Peyer's patch (tissue), 4 donors: ENCODE measurements at regions not wholly inside any gene's neighbourhood (a gene's known extent, or its start where the extent isn't known, plus 50 kb on each side); places are given as distances from the start of the nearest gene placed in this dataset.

Experiments
- DNase-seq, 3 donors: peaks; one replicate each; pipeline ENCODE4 v3.0.0-alpha.2; 2017 to 2019
- H3K27ac ChIP-seq, 4 donors: fragments of 200-600 bp; sonication (generic); one replicate each; pipeline ENCODE4 v1.5.1; 2016 to 2019
- H3K27me3 ChIP-seq, 2 donors: fragments of 200-600 bp; sonication (generic); one replicate each; pipeline ENCODE4 v1.5.1; 2019
- H3K36me3 ChIP-seq, 3 donors: fragments of 200-600 bp; sonication (generic); one replicate each; pipeline ENCODE4 v1.5.1; 2016 to 2019
- H3K4me1 ChIP-seq, 4 donors: fragments of 200-600 bp; sonication (generic); one replicate each; pipeline ENCODE4 v1.5.1; 2016 to 2019
- H3K4me3 ChIP-seq, 4 donors: fragments of 200-600 bp; sonication (generic); 1 replicate in 3 of 4; 2 replicates in 1 of 4; pipeline ENCODE4 v1.5.1; 2016 to 2019; ENCODE audit warnings: mild to moderate bottlenecking in 1 of 4
- H3K9me3 ChIP-seq, 4 donors: fragments of 200-600 bp; sonication (generic); one replicate each; pipeline ENCODE4 v1.5.1; 2016 to 2019; ENCODE audit warnings: mild to moderate bottlenecking in 1 of 4
- CTCF ChIP-seq, 6 experiments: fragments of 450-650 bp in 4 of 6; fragments of 200-600 bp in 2 of 6; sonication (generic) in 1 of 6; IDR thresholded peaks; one replicate each; pipeline ENCODE4 v1.5.1; 2017 to 2019; ENCODE audit warnings: antibody characterized with exemption in 6 of 6, mild to moderate bottlenecking in 3 of 6, moderate library complexity in 1 of 6
- POLR2A ChIP-seq, 2 donors: fragments of 450-650 bp; IDR thresholded peaks; one replicate each; pipeline ENCODE4 v1.5.1; 2017; ENCODE audit warnings: antibody characterized with exemption in 2 of 2, mild to moderate bottlenecking in 2 of 2, moderate library complexity in 2 of 2

- H3K4me3 ChIP-seq = no peak overlapping the region
- H3K36me3 ChIP-seq = no peaks in the 10 kb centered on the region
- H3K27ac ChIP-seq = no peak overlapping the region
- TF ChIP-seq POLR2A (IDR thresholded peaks at IDR 0.05) (no peak), CTCF (IDR thresholded peaks at IDR 0.05) (no peak)
- DNase-seq = no peak
- no peaks in the 10 kb centered on the region for H3K27me3 ChIP-seq
- H3K4me1 ChIP-seq = no peaks in the 10 kb centered on the region
- H3K9me3 ChIP-seq = no peaks in the 10 kb centered on the region
Observed at GRCh38 chr14:62369919-62370560, 607.8 kb downstream of the SNAPC1 start.

GRCh38 chr14:62373944-62374343, 611.7 kb downstream of the SNAPC1 start:
- H3K27me3 ChIP-seq = no peaks in the 10 kb centered on the region
- H3K9me3 ChIP-seq = no peaks in the 10 kb centered on the region
- no peak overlapping the region for H3K27ac ChIP-seq
- no peak for TF ChIP-seq POLR2A (IDR thresholded peaks at IDR 0.05)
- TF ChIP-seq CTCF (IDR thresholded peaks at IDR 0.05) = no peak
- H3K4me1 ChIP-seq = no peaks in the 10 kb centered on the region
- no peak for DNase-seq
- no peak overlapping the region for H3K4me3 ChIP-seq
- no peaks in the 10 kb centered on the region for H3K36me3 ChIP-seq

- DNase-seq = no peak
- no peak for TF ChIP-seq POLR2A (IDR thresholded peaks at IDR 0.05)
- TF ChIP-seq CTCF (IDR thresholded peaks at IDR 0.05) = no peak
- no peaks in the 10 kb centered on the region for H3K36me3 ChIP-seq
- H3K4me1 ChIP-seq = no peaks in the 10 kb centered on the region
- H3K27me3 ChIP-seq = no peaks in the 10 kb centered on the region
- no peak overlapping the region for H3K27ac ChIP-seq
- H3K4me3 ChIP-seq = no peak overlapping the region
- no peaks in the 10 kb centered on the region for H3K9me3 ChIP-seq
Observed at GRCh38 chr14:62378057-62378456, 615.8 kb downstream of the SNAPC1 start.

GRCh38 chr14:62381311-62382070, 619.3 kb downstream of the SNAPC1 start:
- DNase-seq = no peak
- TF ChIP-seq CTCF (IDR thresholded peaks at IDR 0.05) (no peak), POLR2A (IDR thresholded peaks at IDR 0.05) (no peak)

GRCh38 chr14:62409169-62409568, 636.1 kb downstream of the KCNH5 start:
- no peak for DNase-seq
- H3K4me1 ChIP-seq = no peaks in the 10 kb centered on the region
- H3K9me3 ChIP-seq = no peaks in the 10 kb centered on the region
- no peaks in the 10 kb centered on the region for H3K27me3 ChIP-seq
- H3K27ac ChIP-seq = no peak overlapping the region
- no peak for TF ChIP-seq CTCF (IDR thresholded peaks at IDR 0.05)
- TF ChIP-seq POLR2A (IDR thresholded peaks at IDR 0.05) = no peak
- no peaks in the 10 kb centered on the region for H3K36me3 ChIP-seq
- H3K4me3 ChIP-seq = no peak overlapping the region

More at GRCh38 chr14:62381311-62382070, 619.3 kb downstream of the SNAPC1 start:
- Histone ChIP-seq H3K4me3 (no peak overlapping the region), H3K27ac (no peak overlapping the region), H3K4me1 (no peaks in the 10 kb centered on the region), H3K9me3 (no peaks in the 10 kb centered on the region), H3K27me3 (no peaks in the 10 kb centered on the region), H3K36me3 (no peaks in the 10 kb centered on the region)
